WI38 (cell line): ENCODE measurements at regions not wholly inside any gene's neighbourhood (a gene's known extent, or its start where the extent isn't known, plus 50 kb on each side); places are given as distances from the start of the nearest gene placed in this dataset.
"Not testable (repeated sequence)": the region's sequence is repeated elsewhere in the genome, so short reads cannot be mapped to it uniquely, and the experiment has no call there.

Source experiments
- H3K4me3 ChIP-seq: 2 replicates; pipeline ENCODE4 v1.5.1; 2011; ENCODE audit warnings: low read depth, mild to moderate bottlenecking, control low read depth, low read length
- CTCF ChIP-seq: IDR thresholded peaks from 2 replicates; pipeline ENCODE4 v1.5.1; 2012; ENCODE audit warnings: low read depth, mild to moderate bottlenecking, control low read depth, low read length

- no peak overlapping the region for H3K4me3 ChIP-seq
- no peak for TF ChIP-seq CTCF
Observed at GRCh38 chr1:147414505-147415163, 126.7 kb upstream of the BCL9 start.

DNA sequence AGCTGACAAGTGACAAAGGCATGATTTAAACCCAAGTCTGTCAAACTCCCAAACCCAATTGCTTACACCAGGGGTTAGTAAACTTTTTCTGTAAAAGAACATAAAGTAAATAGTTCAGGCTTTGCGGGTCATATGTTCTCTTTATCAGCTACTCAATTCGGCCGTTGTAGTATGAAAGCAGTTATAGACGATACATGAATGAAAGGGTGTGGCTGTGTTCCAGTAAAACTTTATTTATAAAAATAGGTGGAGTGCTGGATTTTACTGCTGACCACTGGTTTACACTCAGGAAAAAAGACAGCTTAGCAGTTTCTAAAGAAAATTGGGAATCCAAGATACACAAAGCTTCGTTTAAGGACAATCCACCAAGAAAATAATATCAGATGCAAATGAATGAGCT is 124.3 kb upstream of the BCL9 start:
- no peak for TF ChIP-seq CTCF
- H3K4me3 ChIP-seq: no peak overlapping the region

GRCh38 chr1:147423100-147423827 is 118.0 kb upstream of the BCL9 start:
- H3K4me3 ChIP-seq: not testable (repeated sequence)

DNA sequence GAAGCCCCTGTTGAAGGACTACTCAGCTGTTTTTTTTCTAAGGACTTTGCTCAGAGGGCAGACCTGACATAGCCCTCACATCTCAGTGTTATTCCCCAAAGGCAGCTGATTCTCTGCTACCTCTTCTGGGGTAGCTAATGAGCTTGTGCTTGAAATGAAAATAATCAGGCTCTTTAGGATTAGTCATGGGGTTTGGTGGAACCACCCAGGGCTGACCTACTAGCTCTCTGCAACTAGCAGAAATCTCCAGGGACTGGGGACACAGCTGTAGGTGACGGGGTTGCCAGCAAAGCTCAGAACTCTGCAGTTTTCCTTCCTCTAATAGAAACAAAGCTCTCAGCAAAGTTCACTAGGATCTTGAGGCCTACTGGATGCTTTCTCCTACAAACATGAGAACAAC is 106.4 kb upstream of the BCL9 start:
- H3K4me3 ChIP-seq: no peak overlapping the region
- TF ChIP-seq CTCF: no peak

- no peak for TF ChIP-seq CTCF
- no peak overlapping the region for H3K4me3 ChIP-seq
Observed at GRCh38 chr1:147444381-147444780, 96.9 kb upstream of the BCL9 start.

- no peak for TF ChIP-seq CTCF
- H3K4me3 ChIP-seq: no peak overlapping the region
Observed at GRCh38 chr1:147451628-147452027, 89.7 kb upstream of the BCL9 start.

GRCh38 chr1:147452809-147453208 is 88.5 kb upstream of the BCL9 start:
- no peak for TF ChIP-seq CTCF
- H3K4me3 ChIP-seq: no peak overlapping the region
